HG02870 (cell line): ENCODE measurements at regions not wholly inside any gene's neighbourhood (a gene's known extent, or its start where the extent isn't known, plus 50 kb on each side); places are given as distances from the start of the nearest gene placed in this dataset.

Experiments used
- ATAC-seq: cut with Tn5 transposase; IDR thresholded peaks from one replicate; pipeline ENCODE4 v1.9.1; 2021; ENCODE audit warnings: mild to moderate bottlenecking, moderate library complexity; ENCODE audit not compliant: unreplicated experiment

- ATAC-seq, result no peak
Observed at GRCh38 chr1:68293609-68294366, 61.5 kb upstream of the WLS start.

GRCh38 chr1:68293122-68293521, 60.8 kb upstream of the WLS start:
- ATAC-seq, result no peak

DNA sequence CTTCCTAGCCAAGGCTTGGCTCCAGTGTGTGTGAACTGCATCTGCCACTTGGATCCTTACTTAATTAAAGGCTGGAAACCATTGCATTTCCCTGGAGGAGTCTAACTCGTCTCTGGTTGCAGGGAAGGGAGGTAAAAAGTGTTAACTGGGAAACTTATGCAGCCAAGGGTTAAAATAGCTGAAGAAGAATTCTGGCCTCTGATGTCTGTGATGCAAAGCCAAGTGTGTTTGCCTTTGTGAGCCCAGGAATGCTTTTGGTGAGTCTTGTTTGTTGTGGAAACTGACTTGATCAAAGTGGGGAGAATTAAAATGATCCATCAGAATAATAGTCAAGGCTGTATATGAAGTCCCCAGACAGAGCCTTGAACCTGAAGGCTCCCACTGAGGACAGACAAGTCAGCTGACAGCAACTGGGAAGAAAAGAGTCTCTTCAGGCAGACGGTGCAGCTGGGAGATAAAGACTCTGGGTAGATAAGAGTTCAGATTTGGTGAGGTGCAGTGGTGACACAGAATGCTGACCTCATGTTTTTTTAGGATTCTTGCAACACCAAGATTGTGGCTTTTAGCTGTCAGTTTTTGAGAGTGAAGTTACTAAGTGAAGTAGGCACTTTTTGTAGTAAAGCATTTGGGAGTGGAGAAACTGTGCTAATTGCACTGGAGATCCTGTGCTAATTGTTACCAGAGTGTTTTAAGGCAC, 59.5 kb upstream of the WLS start:
- ATAC-seq, result no peak

GRCh38 chr1:68287241-68287640, 54.9 kb upstream of the WLS start:
- no peak for ATAC-seq

- ATAC-seq, result no peak
Observed at GRCh38 chr1:68285046-68285445, 52.7 kb upstream of the WLS start.

DNA sequence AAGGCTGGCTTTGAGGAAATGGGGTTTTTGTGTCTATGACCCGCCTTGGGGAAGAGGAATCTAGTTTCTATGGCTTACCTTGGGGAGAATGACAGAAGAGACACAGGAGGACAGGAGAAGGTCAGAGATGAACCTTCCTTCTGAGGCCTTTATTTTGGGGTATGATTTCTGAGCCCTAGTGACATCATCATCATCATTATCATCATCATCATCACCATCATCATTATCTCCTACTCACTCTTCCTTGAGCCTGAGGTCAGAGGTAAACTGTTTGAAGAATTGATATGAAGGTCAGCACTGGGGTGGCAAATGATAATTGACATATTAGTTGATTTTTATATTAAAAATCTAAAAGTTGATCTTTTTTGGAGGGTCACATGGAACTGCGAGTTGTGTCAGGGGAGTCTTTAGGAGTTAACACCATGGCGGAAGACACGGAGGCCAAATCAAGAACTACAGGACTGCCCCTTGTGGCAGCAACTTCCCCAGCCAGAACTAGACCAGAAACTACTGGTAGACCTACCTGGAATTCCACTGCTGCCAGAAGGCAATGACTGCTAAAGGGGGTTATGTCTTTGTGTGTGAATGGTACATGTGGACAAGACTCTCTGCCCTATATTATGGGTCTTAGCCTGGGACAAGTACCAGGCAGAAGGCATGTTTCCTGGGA, 49.8 kb upstream of the WLS start:
- ATAC-seq, result no peak
